Heart left ventricle (tissue), 16 donors: ENCODE measurements at regions not wholly inside any gene's neighbourhood (a gene's known extent, or its start where the extent isn't known, plus 50 kb on each side); places are given as distances from the start of the nearest gene placed in this dataset.
"Not testable (repeated sequence)": the region's sequence is repeated elsewhere in the genome, so short reads cannot be mapped to it uniquely, and the experiment has no call there.

Source experiments
- ATAC-seq, 4 donors: fragments of 200-7000 bp; cut with Tn5 transposase; one replicate each; pipeline ENCODE4 v1.9.1; 2020 to 2022; ENCODE audit warnings: moderate library complexity in 4 of 4, mild to moderate bottlenecking in 3 of 4, moderate number of reproducible peaks in 1 of 4
- DNase-seq, 5 donors: peaks; one replicate each; pipeline ENCODE4 v3.0.0-alpha.2; 2020
- H3K27ac ChIP-seq, 12 donors: fragments of 200-600 bp; sonication (generic) in 4 of 12; one replicate each; pipeline versions ENCODE4 v1.5.0 to v1.8.0; 2016 to 2022; ENCODE audit warnings: mild to moderate bottlenecking in 2 of 12
- H3K27me3 ChIP-seq, 9 donors: fragments of 200-600 bp; sonication (generic) in 2 of 9; one replicate each; pipeline versions ENCODE4 v1.5.1 to v1.8.0; 2016 to 2022; ENCODE audit warnings: mild to moderate bottlenecking in 3 of 9
- H3K36me3 ChIP-seq, 9 donors: fragments of 200-600 bp; sonication (generic) in 2 of 9; one replicate each; pipeline versions ENCODE4 v1.5.0 to v1.8.0; 2018 to 2022; ENCODE audit warnings: mild to moderate bottlenecking in 2 of 9
- H3K4me1 ChIP-seq, 12 donors: fragments of 200-600 bp; sonication (generic) in 4 of 12; one replicate each; pipeline versions ENCODE4 v1.5.0 to v1.8.0; 2016 to 2022; ENCODE audit warnings: mild to moderate bottlenecking in 3 of 12
- H3K4me3 ChIP-seq, 12 donors: fragments of 200-600 bp; sonication (generic) in 4 of 12; one replicate each; pipeline versions ENCODE4 v1.5.0 to v1.8.0; 2017 to 2022; ENCODE audit warnings: mild to moderate bottlenecking in 9 of 12, moderate library complexity in 4 of 12
- H3K9me3 ChIP-seq, 12 donors: fragments of 200-600 bp; sonication (generic) in 4 of 12; one replicate each; pipeline versions ENCODE4 v1.5.0 to v1.8.0; 2016 to 2022; ENCODE audit warnings: mild to moderate bottlenecking in 1 of 12
- WGBS, 4 donors: extraction: QIAGEN DNeasy Blood & Tissue Kit in 2 of 4; methylation state at CpG; one replicate each; pipeline versions ENCODE4 v1.1.5 to v1.1.7; 2013 to 2018; 5-methylcytosine and 5-hydroxymethylcytosine counted together
- intact Hi-C, 10 donors: fragments of 100-400 bp; cut with DNase I; formaldehyde crosslinking; loops; one replicate each; pipeline versions ENCODE4 v1.11.1 to v1.14.2; 2022
- donor health status: ischemic (EF 13 %, LVEDD 7.1; RV severe dilation, severe dysfunction).
- donor health status: healthy with polysubstance abuse.
- donor health status: DM: no; HTN: yes; CAD: no.
- donor health status: DM: no; HTN: no; CAD: no.
- donor health status: ischemic (EF 25% LVEDD 6.9; RV normal size, moderate dysfunction).
- donor health status: ischemic (EF 25% LVEDD 5.7; RV mildly dilated, moderate dysfunction).
- donor health status: healthy.
- donor health status: DM: yes; HTN: yes; CAD: no.
- donor health status: ischemic (EF 35%, LVEDD 5.7; RV mildly dilated, moderate dysfunction).
- donor health status: nonischemic (EF 11% LVEDD 7.7; RV severe dilation, severe dysfunction).
- donor health status: DM: yes; HTN: yes; CAD: no.
- donor health status: PGD.
- donor health status: ischemic (EF 29% LVEDD 5.4; RV normal size, mild dysfunction).
- donor health status: nonischemic (EF 23%, LVEDD 6.1; RV moderate dilation, normal function).

- H3K9me3 ChIP-seq, intact Hi-C loops: not testable (repeated sequence)
- WGBS, 4 donors = 0 to 78% (median 74%) methylated on average over 1 to 7 of the region's 11 CpGs; no CpG with 5 or more reads in 1 of the 4 donors
Observed at GRCh38 chr14:19511055-19511454, 76.9 kb upstream of the POTEG start.

GRCh38 chr14:19489475-19489874, 55.3 kb upstream of the POTEG start:
- H3K27me3 ChIP-seq, DNase-seq, H3K27ac ChIP-seq, ATAC-seq, H3K36me3 ChIP-seq, intact Hi-C loops, H3K4me3 ChIP-seq, H3K9me3 ChIP-seq, H3K4me1 ChIP-seq: not testable (repeated sequence)
- 71 to 84% (median 79%) methylated on average over 2 of the region's 2 CpGs for WGBS, 4 donors

More at GRCh38 chr14:19511055-19511454, 76.9 kb upstream of the POTEG start:
- not testable (repeated sequence) for H3K27me3 ChIP-seq, ATAC-seq, H3K4me3 ChIP-seq, H3K4me1 ChIP-seq, DNase-seq, H3K27ac ChIP-seq, H3K36me3 ChIP-seq

GRCh38 chr14:19488457-19488856, 54.3 kb upstream of the POTEG start:
- H3K36me3 ChIP-seq, H3K9me3 ChIP-seq, H3K4me3 ChIP-seq, H3K27me3 ChIP-seq, intact Hi-C loops, ATAC-seq, H3K4me1 ChIP-seq, H3K27ac ChIP-seq: not testable (repeated sequence)
- peak in 1 of 5 donors; percentile 24 for DNase-seq
- 67 to 72% (median 69%) methylated on average over 2 of the region's 3 CpGs; no CpG with 5 or more reads in 1 of the 4 donors for WGBS, 4 donors

GRCh38 chr14:19487690-19488089, 53.5 kb upstream of the POTEG start:
- WGBS, 4 donors = no CpG with 5 or more reads among the region's 14 CpGs
- peak; percentile 9 to 36 (median 25) for ATAC-seq

GRCh38 chr14:19487265-19487664, 53.1 kb upstream of the POTEG start:
- H3K9me3 ChIP-seq, H3K4me1 ChIP-seq, H3K4me3 ChIP-seq, intact Hi-C loops, H3K27me3 ChIP-seq, H3K36me3 ChIP-seq, H3K27ac ChIP-seq: not testable (repeated sequence)
- ATAC-seq = peak in 3 of 4 donors; percentile 6 to 44 (median 21)
- peak in 2 of 5 donors; percentile 11 to 28 for DNase-seq
- 92 to 95% (median 92%) methylated on average over 10 to 11 of the region's 15 CpGs for WGBS, 4 donors

More at GRCh38 chr14:19487690-19488089, 53.5 kb upstream of the POTEG start:
- H3K4me3 ChIP-seq, intact Hi-C loops, H3K4me1 ChIP-seq, H3K36me3 ChIP-seq, DNase-seq, H3K27me3 ChIP-seq, H3K9me3 ChIP-seq, H3K27ac ChIP-seq: not testable (repeated sequence)

GRCh38 chr14:19485346-19485745, 51.2 kb upstream of the POTEG start:
- DNase-seq (peak in 2 of 5 donors; percentile 7 to 58), ATAC-seq (peak; percentile 15 to 45 (median 24))
- H3K4me3 ChIP-seq, intact Hi-C loops, H3K4me1 ChIP-seq, H3K9me3 ChIP-seq, H3K27ac ChIP-seq, H3K27me3 ChIP-seq, H3K36me3 ChIP-seq: not testable (repeated sequence)
- WGBS, 4 donors = 69 to 85% (median 82%) methylated on average over 3 to 4 of the region's 9 CpGs
